ENCODE measurements at regions not wholly inside any gene's neighbourhood (a gene's known extent, or its start where the extent isn't known, plus 50 kb on each side); places are given as distances from the start of the nearest gene placed in this dataset.

GRCh38 chr4:22217480-22217879 is 268.9 kb upstream of the KCNIP4 start:
- no peak for DNase-seq

GRCh38 chr4:22216278-22216677 is 267.7 kb upstream of the KCNIP4 start:
- no peak for DNase-seq

- no peak for DNase-seq
Observed at GRCh38 chr4:22215084-22215483, 266.5 kb upstream of the KCNIP4 start.

- DNase-seq: no peak
Observed at GRCh38 chr4:22203711-22204011, 255.1 kb upstream of the KCNIP4 start.

- no peak for DNase-seq
Observed at GRCh38 chr4:22202975-22203710, 254.6 kb upstream of the KCNIP4 start.

GRCh38 chr4:22202246-22202974 is 253.8 kb upstream of the KCNIP4 start:
- DNase-seq: no peak

GRCh38 chr4:22201256-22201655 is 252.7 kb upstream of the KCNIP4 start:
- no peak for DNase-seq

- DNase-seq: no peak
Observed at GRCh38 chr4:22196551-22196950, 248.0 kb upstream of the KCNIP4 start.

- no peak for DNase-seq
Observed at GRCh38 chr4:22192084-22192511, 243.5 kb upstream of the KCNIP4 start.

- no peak for DNase-seq
Observed at GRCh38 chr4:22191565-22191964, 243.0 kb upstream of the KCNIP4 start.

GRCh38 chr4:22190855-22191254 is 242.3 kb upstream of the KCNIP4 start:
- no peak for DNase-seq

- no peak for DNase-seq
Observed at GRCh38 chr4:22187203-22187820, 238.7 kb upstream of the KCNIP4 start.

GRCh38 chr4:22181736-22182135 is 233.2 kb upstream of the KCNIP4 start:
- DNase-seq: no peak

GRCh38 chr4:22179124-22179874 is 230.7 kb upstream of the KCNIP4 start:
- DNase-seq: no peak

- no peak for DNase-seq
Observed at GRCh38 chr4:22174640-22175039, 226.1 kb upstream of the KCNIP4 start.

- no peak for DNase-seq
Observed at GRCh38 chr4:22170353-22170752, 221.8 kb upstream of the KCNIP4 start.

GRCh38 chr4:22167201-22167600 is 218.6 kb upstream of the KCNIP4 start:
- DNase-seq: no peak

GRCh38 chr4:22162454-22162853 is 213.9 kb upstream of the KCNIP4 start:
- DNase-seq: no peak

- no peak for DNase-seq
Observed at GRCh38 chr4:22130741-22131140, 182.2 kb upstream of the KCNIP4 start.

- no peak for DNase-seq
Observed at GRCh38 chr4:22129454-22130029, 181.0 kb upstream of the KCNIP4 start.

GRCh38 chr4:22122062-22122461 is 173.5 kb upstream of the KCNIP4 start:
- no peak for DNase-seq

GRCh38 chr4:22115262-22115661 is 166.7 kb upstream of the KCNIP4 start:
- no peak for DNase-seq

GRCh38 chr4:22103768-22104167 is 155.2 kb upstream of the KCNIP4 start:
- no peak for DNase-seq
